Aorta (tissue), 5 donors: ENCODE measurements at regions not wholly inside any gene's neighbourhood (a gene's known extent, or its start where the extent isn't known, plus 50 kb on each side); places are given as distances from the start of the nearest gene placed in this dataset.
"Not testable (repeated sequence)": the region's sequence is repeated elsewhere in the genome, so short reads cannot be mapped to it uniquely, and the experiment has no call there.

Experiments
- ATAC-seq: fragments of 200-7000 bp; cut with Tn5 transposase; one replicate; pipeline ENCODE4 v1.9.1; 2022; ENCODE audit warnings: moderate library complexity; ENCODE audit not compliant: low FRiP score
- DNase-seq, 2 donors: peaks; one replicate each; pipeline ENCODE4 v3.0.0-alpha.2; 2020
- H3K27ac ChIP-seq, 2 donors: one replicate each; pipeline ENCODE4 v1.5.1; 2013; ENCODE audit warnings: low read length in 2 of 2, mild to moderate bottlenecking in 2 of 2, moderate library complexity in 2 of 2, control low read depth in 1 of 2, inconsistent platforms in 1 of 2, low read depth in 1 of 2
- H3K27me3 ChIP-seq, 2 donors: one replicate each; pipeline ENCODE4 v1.6.1; 2013; ENCODE audit warnings: control low read depth in 1 of 2, low read length in 1 of 2, mild to moderate bottlenecking in 1 of 2, moderate library complexity in 1 of 2; ENCODE audit not compliant: insufficient read depth in 2 of 2, control insufficient read depth in 1 of 2
- H3K36me3 ChIP-seq, 2 donors: one replicate each; pipeline ENCODE4 v1.6.1; 2013; ENCODE audit warnings: control low read depth in 1 of 2, low read length in 1 of 2, mild to moderate bottlenecking in 1 of 2; ENCODE audit not compliant: insufficient read depth in 2 of 2, control insufficient read depth in 1 of 2
- H3K4me1 ChIP-seq, 2 donors: one replicate each; pipeline ENCODE4 v1.6.1; 2013; ENCODE audit warnings: low read length in 2 of 2, control low read depth in 1 of 2, mild to moderate bottlenecking in 1 of 2, moderate library complexity in 1 of 2; ENCODE audit not compliant: insufficient read depth in 2 of 2, control insufficient read depth in 1 of 2
- H3K4me3 ChIP-seq, 2 donors: one replicate each; pipeline ENCODE4 v1.5.1; 2013; ENCODE audit warnings: low read length in 2 of 2, control low read depth in 1 of 2, mild to moderate bottlenecking in 1 of 2
- H3K9me3 ChIP-seq: one replicate; pipeline ENCODE4 v1.6.1; 2013; ENCODE audit warnings: mild to moderate bottlenecking, low read length; ENCODE audit not compliant: control insufficient read depth
- WGBS, 2 donors: extraction: QIAGEN DNeasy Blood & Tissue Kit; methylation state at CpG; one replicate each; pipeline ENCODE4 v1.1.7; 2013; 5-methylcytosine and 5-hydroxymethylcytosine counted together
- intact Hi-C, 2 donors: fragments of 100-400 bp; cut with DNase I; formaldehyde crosslinking; loops; one replicate each; pipeline versions ENCODE4 v1.14.2 to v1.15.0; 2022
- donor health status: healthy with polysubstance abuse.
- donor health status: Bipolar disorder and iron deficiency.
- donor health status: DM: no; HTN: no; CAD: no.
- donor health status: DM: no; HTN: no; CAD: no.
- donor health status: DM: yes; HTN: yes; CAD: no.

DNA sequence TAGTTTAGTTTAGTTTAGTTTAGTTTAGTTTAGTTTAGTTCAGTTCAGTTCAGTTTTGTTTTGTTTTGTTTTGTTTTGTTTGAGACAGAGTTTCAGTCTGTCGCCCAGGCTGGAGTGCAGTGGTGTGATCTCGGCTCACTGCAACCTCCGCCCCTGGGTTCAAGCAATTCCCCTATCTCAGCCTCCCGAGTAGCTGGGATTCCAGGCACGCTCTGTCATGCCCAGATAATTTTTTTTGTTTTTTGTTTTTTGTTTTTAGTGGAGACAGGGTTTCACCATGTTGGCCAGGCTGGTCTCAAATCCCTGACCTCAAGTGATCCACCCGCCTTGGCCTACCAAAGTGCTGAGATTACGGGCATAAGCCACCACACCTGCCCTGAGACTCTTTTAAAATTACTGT lies 120.0 kb downstream of the LHX2 start:
- H3K4me1 ChIP-seq, ATAC-seq, H3K9me3 ChIP-seq, H3K4me3 ChIP-seq, H3K27ac ChIP-seq, DNase-seq, H3K36me3 ChIP-seq, H3K27me3 ChIP-seq: not testable (repeated sequence)
- intact Hi-C loops = loop anchor here in 1 of 2 donors (10.0 kb wide), 1 partner anchor 93 kb away; no protein-coding TSS in a partner anchor
- 81 to 87% methylated on average over 7 of the region's 7 CpGs for WGBS, 2 donors

- WGBS, 2 donors = 90 to 91% methylated on average over 10 of the region's 10 CpGs
These were observed 121.1 kb downstream of the LHX2 start for GRCh38 chr9:124132671-124133147.

DNA sequence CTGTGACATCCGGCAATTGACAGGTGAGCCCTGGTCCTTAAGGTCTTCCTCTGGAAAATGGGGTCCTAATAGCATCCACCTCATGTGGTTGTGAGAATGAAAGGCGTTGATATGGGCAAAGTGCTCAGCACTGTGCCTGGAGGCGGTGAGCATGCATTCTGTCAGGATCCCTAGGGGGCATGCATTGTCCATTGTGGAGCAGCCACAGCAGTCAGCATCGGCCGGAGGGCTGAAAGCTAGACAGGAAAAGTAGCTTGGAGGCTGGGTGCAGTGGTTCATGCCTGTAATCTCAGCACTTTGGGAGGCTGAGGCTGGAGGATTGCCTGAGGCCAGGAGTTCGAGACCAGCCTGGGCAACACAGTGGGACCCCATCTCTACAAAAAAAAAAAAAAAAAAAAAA lies 122.2 kb downstream of the LHX2 start:
- no peak for ATAC-seq
- Histone ChIP-seq H3K4me3 (no peak overlapping the region), H3K27me3 (no peaks in the 10 kb centered on the region), H3K27ac (no peak overlapping the region), H3K36me3 (no peaks in the 10 kb centered on the region), H3K4me1 (peaks cover 0 to 4% of the 10 kb centered on the region in 2 donors), H3K9me3 (no peaks in the 10 kb centered on the region)
- peak in 1 of 2 donors; percentile 64 for DNase-seq
- WGBS, 2 donors = 52 to 66% methylated on average over 6 of the region's 6 CpGs
- intact Hi-C loops = loop anchor here in 1 of 2 donors (10.0 kb wide), 1 partner anchor 91 kb away; no protein-coding TSS in a partner anchor

More at GRCh38 chr9:124132671-124133147, 121.1 kb downstream of the LHX2 start:
- Histone ChIP-seq H3K4me3 (no peak overlapping the region), H3K27ac (no peak overlapping the region), H3K4me1 (peaks cover 0 to 4% of the 10 kb centered on the region in 2 donors), H3K9me3 (no peaks in the 10 kb centered on the region), H3K36me3 (no peaks in the 10 kb centered on the region), H3K27me3 (no peaks in the 10 kb centered on the region)
- no peak for ATAC-seq
- no peak for DNase-seq
- intact Hi-C loops = loop anchor here in 1 of 2 donors (10.0 kb wide), 1 partner anchor 92 kb away; no protein-coding TSS in a partner anchor

DNA sequence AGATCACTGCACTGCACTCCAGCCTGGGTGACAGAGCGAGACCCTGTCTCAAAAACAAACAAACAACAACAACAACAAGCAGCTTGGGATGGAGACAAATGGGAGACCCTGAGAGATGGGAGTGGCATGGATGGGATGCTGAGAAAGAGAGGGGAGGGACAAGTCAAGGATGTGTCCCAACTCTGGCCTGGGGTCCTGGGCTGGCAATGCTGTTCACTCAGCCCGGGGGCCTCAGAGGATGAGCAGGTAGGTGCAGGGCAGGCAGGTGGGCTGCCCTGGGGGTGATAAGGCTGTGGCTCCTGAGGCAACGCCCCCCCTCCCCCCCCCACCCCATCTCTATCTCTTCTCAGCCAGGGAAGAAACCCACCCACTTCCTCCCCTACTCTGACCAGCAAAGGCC lies 123.0 kb downstream of the LHX2 start:
- Histone ChIP-seq H3K4me3 (no peak overlapping the region), H3K9me3 (no peaks in the 10 kb centered on the region), H3K27me3 (no peaks in the 10 kb centered on the region), H3K36me3 (no peaks in the 10 kb centered on the region), H3K27ac (no peak overlapping the region), H3K4me1 (peaks cover 0 to 4% of the 10 kb centered on the region in 2 donors)
- intact Hi-C loops = loop anchor here in 1 of 2 donors (10.0 kb wide), 1 partner anchor 90 kb away; no protein-coding TSS in a partner anchor
- 67 to 77% methylated on average over 2 to 3 of the region's 3 CpGs for WGBS, 2 donors
- DNase-seq (no peak), ATAC-seq (no peak)

- ATAC-seq (no peak), DNase-seq (no peak)
- no peaks in the 10 kb centered on the region for H3K9me3 ChIP-seq
- no peaks in the 10 kb centered on the region for H3K4me1 ChIP-seq
- intact Hi-C loops = loop anchor here in 1 of 2 donors (10.0 kb wide), 1 partner anchor 89 kb away; no protein-coding TSS in a partner anchor
- no peaks in the 10 kb centered on the region for H3K36me3 ChIP-seq
- H3K4me3 ChIP-seq = no peak overlapping the region
- no peaks in the 10 kb centered on the region for H3K27me3 ChIP-seq
- 90 to 93% methylated on average over 1 of the region's 1 CpG for WGBS, 2 donors
- no peak overlapping the region for H3K27ac ChIP-seq
These were observed 121.9 kb upstream of the NEK6 start for GRCh38 chr9:124135813-124136365.

GRCh38 chr9:124137009-124137943 lies 120.5 kb upstream of the NEK6 start:
- no peaks in the 10 kb centered on the region for H3K27me3 ChIP-seq
- no peak for DNase-seq
- H3K36me3 ChIP-seq = no peaks in the 10 kb centered on the region
- no peak overlapping the region for H3K4me3 ChIP-seq
- no peak for ATAC-seq
- 70 to 72% methylated on average over 16 of the region's 16 CpGs for WGBS, 2 donors
- H3K27ac ChIP-seq = no peak overlapping the region
- intact Hi-C loops = loop anchor here in 1 of 2 donors (10.0 kb wide), 1 partner anchor 88 kb away; no protein-coding TSS in a partner anchor
- H3K9me3 ChIP-seq = no peaks in the 10 kb centered on the region
- H3K4me1 ChIP-seq = no peaks in the 10 kb centered on the region

DNA sequence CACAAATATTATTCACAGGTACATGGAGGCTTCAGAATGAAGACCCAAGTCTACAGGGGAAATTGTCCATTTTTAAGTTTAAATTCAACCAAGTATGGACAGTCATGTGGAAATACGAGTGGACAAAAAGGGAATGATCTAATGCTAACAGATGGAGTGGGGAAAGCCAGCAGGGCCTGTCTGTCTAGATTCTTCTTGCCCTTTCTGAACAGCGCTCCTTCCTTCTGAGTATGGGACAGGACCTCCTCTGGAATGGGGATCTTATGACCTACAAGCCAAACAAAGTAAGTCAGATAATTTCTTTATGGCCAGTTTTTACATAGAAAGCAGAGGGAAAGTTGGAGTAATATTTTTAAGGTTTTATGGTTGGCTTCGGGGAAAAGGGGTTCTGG lies 119.8 kb upstream of the NEK6 start:
- ATAC-seq (no peak), DNase-seq (no peak)
- H3K9me3 ChIP-seq = no peaks in the 10 kb centered on the region
- H3K36me3 ChIP-seq = no peaks in the 10 kb centered on the region
- intact Hi-C loops = loop anchor here in 1 of 2 donors (10.0 kb wide), 1 partner anchor 87 kb away; no protein-coding TSS in a partner anchor
- H3K4me1 ChIP-seq = no peaks in the 10 kb centered on the region
- no peaks in the 10 kb centered on the region for H3K27me3 ChIP-seq
- H3K27ac ChIP-seq = no peak overlapping the region
- 88 to 90% methylated on average over 3 of the region's 3 CpGs for WGBS, 2 donors
- H3K4me3 ChIP-seq = no peak overlapping the region

- no peaks in the 10 kb centered on the region for H3K27me3 ChIP-seq
- no peak overlapping the region for H3K27ac ChIP-seq
- WGBS, 2 donors = 85 to 88% methylated on average over 1 of the region's 1 CpG
- H3K4me3 ChIP-seq = no peak overlapping the region
- intact Hi-C loops = loop anchor here in 1 of 2 donors (10.0 kb wide), 1 partner anchor 86 kb away; no protein-coding TSS in a partner anchor
- no peaks in the 10 kb centered on the region for H3K36me3 ChIP-seq
- no peaks in the 10 kb centered on the region for H3K4me1 ChIP-seq
- H3K9me3 ChIP-seq = no peaks in the 10 kb centered on the region
- ATAC-seq (no peak), DNase-seq (no peak)
These were observed 118.7 kb upstream of the NEK6 start for GRCh38 chr9:124139001-124139400.
